SK-N-SH (cell line): ENCODE measurements at regions not wholly inside any gene's neighbourhood (a gene's known extent, or its start where the extent isn't known, plus 50 kb on each side); places are given as distances from the start of the nearest gene placed in this dataset.

Experiments used
- CTCF ChIA-PET: fragments of 300-600, 350-600 bp; formaldehyde crosslinking; extraction: SDS; loops from one replicate; lab custom pipeline; 2021; lab: Yijun Ruan, JAX
- POLR2A ChIA-PET: fragments of 350-600 bp; sonication (Branson Sonifier 250); formaldehyde crosslinking; extraction: SDS; loops from one replicate; lab custom pipeline; 2020; ENCODE audit warnings: antibody characterized with exemption, inconsistent platforms; lab: Yijun Ruan, JAX
- DNase-seq: peaks from one replicate; pipeline ENCODE4 v3.0.0; 2012
- H2AFZ ChIP-seq: fragments of 200-600 bp; sonication (generic); 2 replicates; pipeline ENCODE4 v1.8.1; 2016; ENCODE audit warnings: antibody characterized with exemption, mild to moderate bottlenecking, low read depth
- H3F3A ChIP-seq: fragments of 200-600 bp; sonication (generic); replicated peaks from 2 replicates; pipeline ENCODE3; 2016; ENCODE audit warnings: antibody characterized with exemption, mild to moderate bottlenecking; ENCODE audit not compliant: insufficient read depth
- H3K27ac ChIP-seq, 2 experiments: fragments of 200-500 bp in 1 of 2; fragments of 200-600 bp in 1 of 2; sonication (Bioruptor generic) in 1 of 2; sonication (generic), shearing (Covaris generic) in 1 of 2; 2 replicates each; pipeline versions ENCODE4 v1.5.1 to v1.6.1; 2014 to 2016; ENCODE audit warnings: low read depth in 2 of 2, inconsistent platforms in 1 of 2, low read length in 1 of 2, mild to moderate bottlenecking in 1 of 2, mixed read lengths in 1 of 2
- H3K27me3 ChIP-seq: fragments of 200-600 bp; sonication (generic), shearing (Covaris generic); 2 replicates; pipeline ENCODE4 v1.6.1; 2016; ENCODE audit warnings: mixed run types; ENCODE audit not compliant: insufficient read depth
- H3K36me3 ChIP-seq, 2 experiments: fragments of 200-500 bp in 1 of 2; fragments of 200-600 bp in 1 of 2; sonication (Bioruptor generic) in 1 of 2; sonication (generic) in 1 of 2; replicated peaks in 1 of 2; 2 replicates each; pipeline versions ENCODE3 to v1.5.1; 2014 to 2016; ENCODE audit warnings: low read length in 1 of 2, mild to moderate bottlenecking in 1 of 2; ENCODE audit not compliant: insufficient read depth in 2 of 2, control insufficient read depth in 1 of 2
- H3K4me1 ChIP-seq, 2 experiments: fragments of 200-500 bp in 1 of 2; fragments of 200-600 bp in 1 of 2; sonication (Bioruptor generic) in 1 of 2; sonication (generic), shearing (Covaris generic) in 1 of 2; 2 replicates each; pipeline versions ENCODE4 v1.5.1 to v1.6.1; 2014 to 2016; ENCODE audit warnings: low read depth in 1 of 2, low read length in 1 of 2, mixed run types in 1 of 2; ENCODE audit not compliant: insufficient read depth in 2 of 2, control insufficient read depth in 1 of 2
- H3K4me2 ChIP-seq: fragments of 200-600 bp; sonication (generic), shearing (Covaris generic); 2 replicates; pipeline ENCODE4 v1.6.1; 2017; ENCODE audit warnings: mixed run types
- H3K4me3 ChIP-seq, 2 experiments: fragments of 200-500 bp in 1 of 2; fragments of 200-600 bp in 1 of 2; sonication (Bioruptor generic) in 1 of 2; sonication (generic), shearing (Covaris generic) in 1 of 2; 2 replicates each; pipeline versions ENCODE4 v1.5.1 to v1.8.1; 2014 to 2016; ENCODE audit warnings: low read depth in 2 of 2, inconsistent platforms in 1 of 2, low read length in 1 of 2, mild to moderate bottlenecking in 1 of 2, mixed read lengths in 1 of 2, moderate library complexity in 1 of 2
- H3K79me2 ChIP-seq: fragments of 200-600 bp; sonication (generic); 2 replicates; pipeline ENCODE4 v1.8.1; 2017; ENCODE audit warnings: mild to moderate bottlenecking; ENCODE audit not compliant: insufficient read depth
- H3K9ac ChIP-seq: fragments of 200-600 bp; sonication (generic); 2 replicates; pipeline ENCODE4 v1.6.1; 2017; ENCODE audit warnings: mixed run types
- H3K9me2 ChIP-seq: fragments of 200-600 bp; sonication (generic); 2 replicates; pipeline ENCODE4 v1.6.1; 2017; ENCODE audit warnings: mixed run types
- H3K9me3 ChIP-seq: fragments of 200-600 bp; sonication (generic); 2 replicates; pipeline ENCODE4 v1.6.1; 2017; ENCODE audit warnings: mixed run types, mild to moderate bottlenecking, moderate library complexity
- H4K20me1 ChIP-seq: fragments of 200-600 bp; sonication (generic); 2 replicates; pipeline ENCODE4 v1.6.1; 2017; ENCODE audit warnings: mild to moderate bottlenecking, mixed run types; ENCODE audit not compliant: insufficient read depth
- CHD2 ChIP-seq: fragments of 150-350 bp; IDR thresholded peaks from 2 replicates; pipeline ENCODE4 v1.6.1; 2018; ENCODE audit warnings: low read length; ENCODE audit not compliant: partially characterized antibody
- ELF1 ChIP-seq: IDR thresholded peaks from 2 replicates; pipeline ENCODE4 v1.4.0; 2012
- EP300 ChIP-seq, 2 experiments: IDR thresholded peaks; 2 replicates each; pipeline versions ENCODE4 v1.4.0 to v1.6.1; 2012; ENCODE audit warnings: borderline replicate concordance in 1 of 2, low read depth in 1 of 2, low read length in 1 of 2
- FOSL2 ChIP-seq: IDR thresholded peaks from 2 replicates; pipeline ENCODE4 v1.4.0; 2012; ENCODE audit warnings: low read depth, mild to moderate bottlenecking, moderate library complexity, borderline replicate concordance
- FOXM1 ChIP-seq: IDR thresholded peaks from 2 replicates; pipeline ENCODE4 v1.4.0; 2012; ENCODE audit warnings: low read depth, mild to moderate bottlenecking
- GABPA ChIP-seq: IDR thresholded peaks from 2 replicates; pipeline ENCODE4 v1.4.0; 2012; ENCODE audit warnings: low read depth, mild to moderate bottlenecking
- IRF3 ChIP-seq: fragments of 150-350 bp; IDR thresholded peaks from 2 replicates; pipeline ENCODE4 v1.6.1; 2016; ENCODE audit warnings: mild to moderate bottlenecking, low read depth, low read length
- MEF2A ChIP-seq: IDR thresholded peaks from 2 replicates; pipeline ENCODE4 v1.4.0; 2012; ENCODE audit warnings: low read depth, borderline replicate concordance
- REST ChIP-seq: IDR thresholded peaks from 2 replicates; pipeline ENCODE4 v1.6.1; 2012; ENCODE audit warnings: mild to moderate bottlenecking, low read depth, low read length, moderate library complexity
- RFX5 ChIP-seq: IDR thresholded peaks from 2 replicates; pipeline ENCODE4 v1.6.1; 2012; ENCODE audit warnings: mild to moderate bottlenecking, improper control_type of control experiment, low read length
- RXRA ChIP-seq: IDR thresholded peaks from 2 replicates; pipeline ENCODE4 v1.4.0; 2012; ENCODE audit warnings: low read depth, mild to moderate bottlenecking, borderline replicate concordance
- SIN3A ChIP-seq: IDR thresholded peaks from 2 replicates; pipeline ENCODE4 v1.6.1; 2012; ENCODE audit warnings: low read depth, mild to moderate bottlenecking, low read length, moderate library complexity, borderline replicate concordance
- TAF1 ChIP-seq: IDR thresholded peaks from 2 replicates; pipeline ENCODE4 v1.6.1; 2012; ENCODE audit warnings: low read depth, mild to moderate bottlenecking, low read length, moderate library complexity, borderline replicate concordance
- YY1 ChIP-seq: IDR thresholded peaks from 2 replicates; pipeline ENCODE4 v1.4.0; 2012; ENCODE audit warnings: low read depth, mild to moderate bottlenecking
- WGBS: methylation state at CpG from one replicate; pipeline ENCODE4 v1.1.6; 2017; ENCODE audit warnings: low lambda C conversion rate; 5-methylcytosine and 5-hydroxymethylcytosine counted together
- TF ChIP-seq, protein P1 (sequence below): IDR thresholded peaks from 2 replicates; pipeline ENCODE4 v1.4.0; 2012; ENCODE audit warnings: low read depth
- TF ChIP-seq, protein P2 (sequence below): IDR thresholded peaks from 2 replicates; pipeline ENCODE4 v1.4.0; 2012; ENCODE audit warnings: low read depth, borderline replicate concordance

DNA sequence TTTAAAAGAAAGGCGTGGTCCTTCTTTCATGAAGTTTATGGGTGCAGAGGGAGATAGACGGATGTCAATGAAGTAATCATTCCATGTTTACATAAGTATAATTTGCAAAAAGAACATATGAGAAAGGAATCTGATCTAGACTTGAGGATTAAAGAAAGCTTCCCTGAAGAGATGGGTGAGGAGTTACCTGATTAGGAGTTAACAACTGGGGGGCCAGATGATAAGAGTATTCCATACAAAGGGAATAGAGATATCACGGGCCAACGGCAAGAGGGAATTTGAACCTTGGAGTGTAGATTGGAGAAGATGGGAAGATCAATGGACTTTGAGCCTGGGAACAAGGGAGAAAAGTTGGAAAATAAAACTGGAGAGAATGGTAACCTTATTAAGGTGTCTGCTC is 1959.9 kb upstream of the WWC1 start:
- no peaks in the 10 kb centered on the region; the same call in 1 of the 2 replicates for H3K9me3 ChIP-seq
- 45% methylated on average over 4 of the region's 4 CpGs for WGBS
- POLR2A ChIA-PET: no interaction called here
- H3K4me1 ChIP-seq: no peaks in the 10 kb centered on the region
- no peaks in the 10 kb centered on the region for H3K79me2 ChIP-seq
- no peaks in the 10 kb centered on the region for H3K36me3 ChIP-seq
- no peak overlapping the region for H3K9ac ChIP-seq
- H4K20me1 ChIP-seq: no peaks in the 10 kb centered on the region
- no peaks in the 10 kb centered on the region for H3K9me2 ChIP-seq
- H3F3A ChIP-seq: no peaks in the 10 kb centered on the region
- H3K4me2 ChIP-seq: no peak overlapping the region
- CTCF ChIA-PET: no interaction called here
- no peak overlapping the region for H3K27ac ChIP-seq
- no peak overlapping the region for H3K4me3 ChIP-seq
- no peaks in the 10 kb centered on the region for H3K27me3 ChIP-seq
- no peak for TF ChIP-seq REST
- TF ChIP-seq SIN3A: no peak
- TF ChIP-seq, protein P1, sequence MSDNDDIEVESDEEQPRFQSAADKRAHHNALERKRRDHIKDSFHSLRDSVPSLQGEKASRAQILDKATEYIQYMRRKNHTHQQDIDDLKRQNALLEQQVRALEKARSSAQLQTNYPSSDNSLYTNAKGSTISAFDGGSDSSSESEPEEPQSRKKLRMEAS: no peak
- TF ChIP-seq MEF2A: no peak
- no peak for TF ChIP-seq EP300 (IDR thresholded peaks at IDR 0.05; ENCODE audit: borderline replicate concordance in 1 of 2, low read depth in 1 of 2, low read length in 1 of 2)
- TF ChIP-seq YY1: no peak
- TF ChIP-seq, protein P2, sequence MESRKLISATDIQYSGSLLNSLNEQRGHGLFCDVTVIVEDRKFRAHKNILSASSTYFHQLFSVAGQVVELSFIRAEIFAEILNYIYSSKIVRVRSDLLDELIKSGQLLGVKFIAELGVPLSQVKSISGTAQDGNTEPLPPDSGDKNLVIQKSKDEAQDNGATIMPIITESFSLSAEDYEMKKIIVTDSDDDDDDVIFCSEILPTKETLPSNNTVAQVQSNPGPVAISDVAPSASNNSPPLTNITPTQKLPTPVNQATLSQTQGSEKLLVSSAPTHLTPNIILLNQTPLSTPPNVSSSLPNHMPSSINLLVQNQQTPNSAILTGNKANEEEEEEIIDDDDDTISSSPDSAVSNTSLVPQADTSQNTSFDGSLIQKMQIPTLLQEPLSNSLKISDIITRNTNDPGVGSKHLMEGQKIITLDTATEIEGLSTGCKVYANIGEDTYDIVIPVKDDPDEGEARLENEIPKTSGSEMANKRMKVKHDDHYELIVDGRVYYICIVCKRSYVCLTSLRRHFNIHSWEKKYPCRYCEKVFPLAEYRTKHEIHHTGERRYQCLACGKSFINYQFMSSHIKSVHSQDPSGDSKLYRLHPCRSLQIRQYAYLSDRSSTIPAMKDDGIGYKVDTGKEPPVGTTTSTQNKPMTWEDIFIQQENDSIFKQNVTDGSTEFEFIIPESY: no peak
- TF ChIP-seq FOXM1: no peak
- no peak for TF ChIP-seq GABPA
- TF ChIP-seq RFX5: no peak
- no peak for TF ChIP-seq TAF1
- no peak for TF ChIP-seq IRF3
- TF ChIP-seq FOSL2: no peak
- TF ChIP-seq RXRA: no peak
- no peak for TF ChIP-seq ELF1
- no peak for TF ChIP-seq CHD2
- H2AFZ ChIP-seq: no peak overlapping the region
- no peak for DNase-seq
